ENCODE measurements at regions not wholly inside any gene's neighbourhood (a gene's known extent, or its start where the extent isn't known, plus 50 kb on each side); places are given as distances from the start of the nearest gene placed in this dataset.
"Not testable (repeated sequence)": the region's sequence is repeated elsewhere in the genome, so short reads cannot be mapped to it uniquely, and the experiment has no call there.

GRCh38 chr7:119908948-119909347 is 364.0 kb upstream of the KCND2 start:
- DNase-seq = no peak

GRCh38 chr7:119914119-119914518 is 358.9 kb upstream of the KCND2 start:
- not testable (repeated sequence) for DNase-seq

GRCh38 chr7:119916501-119916900 is 356.5 kb upstream of the KCND2 start:
- DNase-seq = no peak

GRCh38 chr7:119918185-119918584 is 354.8 kb upstream of the KCND2 start:
- DNase-seq = no peak

- DNase-seq = no peak
These were observed 353.0 kb upstream of the KCND2 start for GRCh38 chr7:119919986-119920385.

GRCh38 chr7:119925581-119926289 is 347.2 kb upstream of the KCND2 start:
- DNase-seq = no peak

GRCh38 chr7:119929891-119930290 is 343.1 kb upstream of the KCND2 start:
- no peak for DNase-seq

GRCh38 chr7:119931230-119931824 is 341.6 kb upstream of the KCND2 start:
- DNase-seq = no peak

GRCh38 chr7:119935418-119936025 is 337.5 kb upstream of the KCND2 start:
- peak in 1 of 2 donors; percentile 16 for DNase-seq

- no peak for DNase-seq
These were observed 336.1 kb upstream of the KCND2 start for GRCh38 chr7:119936836-119937235.

GRCh38 chr7:119937745-119938144 is 335.2 kb upstream of the KCND2 start:
- no peak for DNase-seq

- DNase-seq = no peak
These were observed 328.9 kb upstream of the KCND2 start for GRCh38 chr7:119943942-119944600.

- DNase-seq = no peak
These were observed 328.4 kb upstream of the KCND2 start for GRCh38 chr7:119944601-119944972.

- no peak for DNase-seq
These were observed 327.2 kb upstream of the KCND2 start for GRCh38 chr7:119945822-119946221.

GRCh38 chr7:119949053-119949452 is 323.9 kb upstream of the KCND2 start:
- DNase-seq = no peak

GRCh38 chr7:119950390-119951041 is 322.5 kb upstream of the KCND2 start:
- not testable (repeated sequence) for DNase-seq

GRCh38 chr7:119951614-119952013 is 321.4 kb upstream of the KCND2 start:
- not testable (repeated sequence) for DNase-seq

GRCh38 chr7:119957335-119957734 is 315.6 kb upstream of the KCND2 start:
- DNase-seq = no peak

- DNase-seq = no peak
These were observed 313.2 kb upstream of the KCND2 start for GRCh38 chr7:119959811-119960210.

GRCh38 chr7:119963654-119964053 is 309.3 kb upstream of the KCND2 start:
- no peak for DNase-seq

- DNase-seq = no peak
These were observed 308.9 kb upstream of the KCND2 start for GRCh38 chr7:119964065-119964464.

- DNase-seq = no peak
These were observed 308.0 kb upstream of the KCND2 start for GRCh38 chr7:119964788-119965542.

GRCh38 chr7:119967221-119967620 is 305.8 kb upstream of the KCND2 start:
- no peak for DNase-seq
